ENCODE measurements at regions not wholly inside any gene's neighbourhood (a gene's known extent, or its start where the extent isn't known, plus 50 kb on each side); places are given as distances from the start of the nearest gene placed in this dataset.
"Not testable (repeated sequence)": the region's sequence is repeated elsewhere in the genome, so short reads cannot be mapped to it uniquely, and the experiment has no call there.

- Histone ChIP-seq H3K23ac (ENCODE audit: low read length) (no peak overlapping the region), H3K9me3 (ENCODE audit: insufficient read depth, low read depth, low read length) (no peaks in the 10 kb centered on the region), H4K8ac (ENCODE audit: low read depth, low read length) (no peak overlapping the region), H3K4ac (ENCODE audit: low read depth, low read length) (no peak overlapping the region), H3K27ac (ENCODE audit: low read depth, low read length) (no peak overlapping the region), H2BK12ac (ENCODE audit: low read length) (no peak overlapping the region), H3K79me2 (ENCODE audit: control insufficient read depth, insufficient read depth, low read length, poor library complexity) (no peaks in the 10 kb centered on the region), H2BK120ac (ENCODE audit: insufficient read depth, low read length, poor library complexity) (no peak overlapping the region), H3K4me3 (ENCODE audit: low read depth, low read length) (no peak overlapping the region), H4K12ac (ENCODE audit: low read depth, low read length) (no peak overlapping the region), H3K14ac (ENCODE audit: low read length) (no peak overlapping the region), H3K18ac (ENCODE audit: low read length) (no peak overlapping the region), H3K27me3 (ENCODE audit: insufficient read depth, low read length) (no peaks in the 10 kb centered on the region), H2AFZ (ENCODE audit: insufficient read depth, low read length, poor library complexity) (no peak overlapping the region), H2BK5ac (ENCODE audit: low read depth, low read length, poor library complexity) (no peak overlapping the region), H4K91ac (ENCODE audit: low read depth, low read length) (no peak overlapping the region), H3K4me1 (ENCODE audit: control insufficient read depth in 1 of 2, insufficient read depth in 2 of 2, low read length in 2 of 2) (no peaks in the 10 kb centered on the region), H3K4me2 (ENCODE audit: low read length) (no peak overlapping the region), H2AK5ac (ENCODE audit: low read length) (no peak overlapping the region), H3K36me3 (ENCODE audit: control insufficient read depth in 1 of 2, insufficient read depth in 2 of 2, low read length in 2 of 2) (no peaks in the 10 kb centered on the region), H3K79me1 (ENCODE audit: low read length) (no peaks in the 10 kb centered on the region), H3K9ac (ENCODE audit: low read length) (no peak overlapping the region)
- no peak for DNase-seq
- no CpG with 5 or more reads among the region's 1 CpG for WGBS (ENCODE audit: extremely low coverage, insufficient coverage, insufficient read length)
Observed at GRCh38 chr4:158350161-158350560, 139.9 kb downstream of the TMEM144 start.

GRCh38 chr4:158353541-158354304 is 143.4 kb downstream of the TMEM144 start:
- Histone ChIP-seq H4K8ac (ENCODE audit: low read depth, low read length) (no peak overlapping the region), H3K9ac (ENCODE audit: low read length) (no peak overlapping the region), H2BK12ac (ENCODE audit: low read length) (no peak overlapping the region), H3K79me1 (ENCODE audit: low read length) (no peaks in the 10 kb centered on the region), H2BK120ac (ENCODE audit: insufficient read depth, low read length, poor library complexity) (no peak overlapping the region), H3K27ac (ENCODE audit: low read depth, low read length) (no peak overlapping the region), H4K12ac (ENCODE audit: low read depth, low read length) (no peak overlapping the region), H3K14ac (ENCODE audit: low read length) (no peak overlapping the region), H3K79me2 (ENCODE audit: control insufficient read depth, insufficient read depth, low read length, poor library complexity) (no peaks in the 10 kb centered on the region), H3K4me2 (ENCODE audit: low read length) (no peak overlapping the region), H2AK5ac (ENCODE audit: low read length) (no peak overlapping the region), H3K4ac (ENCODE audit: low read depth, low read length) (no peak overlapping the region), H3K36me3 (ENCODE audit: control insufficient read depth in 1 of 2, insufficient read depth in 2 of 2, low read length in 2 of 2) (no peaks in the 10 kb centered on the region), H3K27me3 (ENCODE audit: insufficient read depth, low read length) (no peaks in the 10 kb centered on the region), H3K18ac (ENCODE audit: low read length) (no peak overlapping the region), H3K4me1 (ENCODE audit: control insufficient read depth in 1 of 2, insufficient read depth in 2 of 2, low read length in 2 of 2) (no peaks in the 10 kb centered on the region), H3K9me3 (ENCODE audit: insufficient read depth, low read depth, low read length) (no peaks in the 10 kb centered on the region), H2BK5ac (ENCODE audit: low read depth, low read length, poor library complexity) (no peak overlapping the region), H4K91ac (ENCODE audit: low read depth, low read length) (no peak overlapping the region), H3K23ac (ENCODE audit: low read length) (no peak overlapping the region), H2AFZ (ENCODE audit: insufficient read depth, low read length, poor library complexity) (no peak overlapping the region), H3K4me3 (ENCODE audit: low read depth, low read length) (no peak overlapping the region)
- DNase-seq: no peak
- no CpG with 5 or more reads among the region's 4 CpGs for WGBS (ENCODE audit: extremely low coverage, insufficient coverage, insufficient read length)

- H3K23ac ChIP-seq (ENCODE audit: low read length): no peak overlapping the region
- no peak overlapping the region for H2BK12ac ChIP-seq (ENCODE audit: low read length)
- no peak overlapping the region for H4K91ac ChIP-seq (ENCODE audit: low read depth, low read length)
- H2BK120ac ChIP-seq (ENCODE audit: insufficient read depth, low read length, poor library complexity): no peak overlapping the region
- H3K79me2 ChIP-seq (ENCODE audit: control insufficient read depth, insufficient read depth, low read length, poor library complexity): no peaks in the 10 kb centered on the region
- no peaks in the 10 kb centered on the region for H3K9me3 ChIP-seq (ENCODE audit: insufficient read depth, low read depth, low read length)
- H3K4me3 ChIP-seq (ENCODE audit: low read depth, low read length): no peak overlapping the region
- no peaks in the 10 kb centered on the region for H3K79me1 ChIP-seq (ENCODE audit: low read length)
- no peaks in the 10 kb centered on the region for H3K27me3 ChIP-seq (ENCODE audit: insufficient read depth, low read length)
- H4K8ac ChIP-seq (ENCODE audit: low read depth, low read length): no peak overlapping the region
- no peak overlapping the region for H2BK5ac ChIP-seq (ENCODE audit: low read depth, low read length, poor library complexity)
- no peak for DNase-seq
- no peak overlapping the region for H2AFZ ChIP-seq (ENCODE audit: insufficient read depth, low read length, poor library complexity)
- no peak overlapping the region for H4K12ac ChIP-seq (ENCODE audit: low read depth, low read length)
- no peak overlapping the region for H3K14ac ChIP-seq (ENCODE audit: low read length)
- no peak overlapping the region for H2AK5ac ChIP-seq (ENCODE audit: low read length)
- H3K4me1 ChIP-seq (ENCODE audit: control insufficient read depth in 1 of 2, insufficient read depth in 2 of 2, low read length in 2 of 2): no peaks in the 10 kb centered on the region
- no CpG with 5 or more reads among the region's 8 CpGs for WGBS (ENCODE audit: extremely low coverage, insufficient coverage, insufficient read length)
- H3K18ac ChIP-seq (ENCODE audit: low read length): no peak overlapping the region
- no peaks in the 10 kb centered on the region for H3K36me3 ChIP-seq (ENCODE audit: control insufficient read depth in 1 of 2, insufficient read depth in 2 of 2, low read length in 2 of 2)
- no peak overlapping the region for H3K9ac ChIP-seq (ENCODE audit: low read length)
- H3K4me2 ChIP-seq (ENCODE audit: low read length): no peak overlapping the region
- no peak overlapping the region for H3K27ac ChIP-seq (ENCODE audit: low read depth, low read length)
- H3K4ac ChIP-seq (ENCODE audit: low read depth, low read length): no peak overlapping the region
Observed at GRCh38 chr4:158356301-158356700, 146.0 kb downstream of the TMEM144 start.

- not testable (repeated sequence) for H3K9ac ChIP-seq (ENCODE audit: low read length); H2BK5ac ChIP-seq (ENCODE audit: low read depth, low read length, poor library complexity); H3K18ac ChIP-seq (ENCODE audit: low read length); H3K79me1 ChIP-seq (ENCODE audit: low read length); H4K8ac ChIP-seq (ENCODE audit: low read depth, low read length); H4K91ac ChIP-seq (ENCODE audit: low read depth, low read length); H4K12ac ChIP-seq (ENCODE audit: low read depth, low read length); H3K4ac ChIP-seq (ENCODE audit: low read depth, low read length); H3K9me3 ChIP-seq (ENCODE audit: insufficient read depth, low read depth, low read length); DNase-seq; H3K27me3 ChIP-seq (ENCODE audit: insufficient read depth, low read length); H3K4me1 ChIP-seq (ENCODE audit: control insufficient read depth in 1 of 2, insufficient read depth in 2 of 2, low read length in 2 of 2); H3K79me2 ChIP-seq (ENCODE audit: control insufficient read depth, insufficient read depth, low read length, poor library complexity); H3K14ac ChIP-seq (ENCODE audit: low read length); H2AFZ ChIP-seq (ENCODE audit: insufficient read depth, low read length, poor library complexity); H2AK5ac ChIP-seq (ENCODE audit: low read length); H3K23ac ChIP-seq (ENCODE audit: low read length); H3K4me3 ChIP-seq (ENCODE audit: low read depth, low read length); H2BK12ac ChIP-seq (ENCODE audit: low read length); H3K4me2 ChIP-seq (ENCODE audit: low read length); H2BK120ac ChIP-seq (ENCODE audit: insufficient read depth, low read length, poor library complexity); H3K36me3 ChIP-seq (ENCODE audit: control insufficient read depth in 1 of 2, insufficient read depth in 2 of 2, low read length in 2 of 2); H3K27ac ChIP-seq (ENCODE audit: low read depth, low read length)
- no CpG with 5 or more reads among the region's 9 CpGs for WGBS (ENCODE audit: extremely low coverage, insufficient coverage, insufficient read length)
Observed at GRCh38 chr4:158367932-158368441, 153.7 kb upstream of the RXFP1 start.

Measured in trophoblast cell (in vitro differentiated cells and primary cell).